ENCODE measurements at regions not wholly inside any gene's neighbourhood (a gene's known extent, or its start where the extent isn't known, plus 50 kb on each side); places are given as distances from the start of the nearest gene placed in this dataset.

GRCh38 chr3:176780766-176781165, 416.5 kb downstream of the TBL1XR1 start:
- Mint-ChIP-seq H3K27me3 (ENCODE audit: unreplicated experiment) (no peaks in the 10 kb centered on the region), H3K27ac (ENCODE audit: unreplicated experiment) (no peak overlapping the region), H3K9me3 (ENCODE audit: unreplicated experiment) (no peaks in the 10 kb centered on the region), H3K36me3 (ENCODE audit: unreplicated experiment) (no peaks in the 10 kb centered on the region), H3K4me3 (ENCODE audit: unreplicated experiment) (no peak overlapping the region), H3K4me1 (ENCODE audit: low read depth, unreplicated experiment) (no peaks in the 10 kb centered on the region)
- TF ChIP-seq CTCF (IDR thresholded peaks at IDR 0.05; ENCODE audit: partially characterized antibody, unreplicated experiment), result no peak
- no peak for DNase-seq

GRCh38 chr3:176776622-176777175, 420.6 kb downstream of the TBL1XR1 start:
- no peak for TF ChIP-seq CTCF (IDR thresholded peaks at IDR 0.05; ENCODE audit: partially characterized antibody, unreplicated experiment)
- no peaks in the 10 kb centered on the region for H3K4me1 Mint-ChIP-seq (ENCODE audit: low read depth, unreplicated experiment)

GRCh38 chr3:176769547-176770190, 427.6 kb downstream of the TBL1XR1 start:
- peaks cover 2% of the 10 kb centered on the region for H3K27me3 Mint-ChIP-seq (ENCODE audit: unreplicated experiment)
- H3K4me1 Mint-ChIP-seq (ENCODE audit: low read depth, unreplicated experiment), result no peaks in the 10 kb centered on the region
- H3K9me3 Mint-ChIP-seq (ENCODE audit: unreplicated experiment), result peaks cover 9% of the 10 kb centered on the region
- TF ChIP-seq CTCF (IDR thresholded peaks at IDR 0.05; ENCODE audit: partially characterized antibody, unreplicated experiment), result no peak
- peaks cover 5% of the 10 kb centered on the region for H3K36me3 Mint-ChIP-seq (ENCODE audit: unreplicated experiment)
- no peak for DNase-seq
- H3K27ac Mint-ChIP-seq (ENCODE audit: unreplicated experiment), result no peak overlapping the region
- H3K4me3 Mint-ChIP-seq (ENCODE audit: unreplicated experiment), result no peak overlapping the region

More at GRCh38 chr3:176776622-176777175, 420.6 kb downstream of the TBL1XR1 start:
- no peak for DNase-seq
- Mint-ChIP-seq H3K36me3 (ENCODE audit: unreplicated experiment) (peaks cover 5% of the 10 kb centered on the region), H3K27ac (ENCODE audit: unreplicated experiment) (no peak overlapping the region), H3K9me3 (ENCODE audit: unreplicated experiment) (peaks cover 9% of the 10 kb centered on the region), H3K27me3 (ENCODE audit: unreplicated experiment) (no peaks in the 10 kb centered on the region), H3K4me3 (ENCODE audit: unreplicated experiment) (no peak overlapping the region)

- no peak for TF ChIP-seq CTCF (IDR thresholded peaks at IDR 0.05; ENCODE audit: partially characterized antibody, unreplicated experiment)
- Mint-ChIP-seq H3K9me3 (ENCODE audit: unreplicated experiment) (no peaks in the 10 kb centered on the region), H3K36me3 (ENCODE audit: unreplicated experiment) (no peaks in the 10 kb centered on the region), H3K27ac (ENCODE audit: unreplicated experiment) (no peak overlapping the region), H3K4me3 (ENCODE audit: unreplicated experiment) (no peak overlapping the region), H3K4me1 (ENCODE audit: low read depth, unreplicated experiment) (no peaks in the 10 kb centered on the region), H3K27me3 (ENCODE audit: unreplicated experiment) (peaks cover 2% of the 10 kb centered on the region)
- DNase-seq, result no peak
Observed at GRCh38 chr3:176767385-176767784, 429.9 kb downstream of the TBL1XR1 start.

GRCh38 chr3:176766862-176767261, 430.4 kb downstream of the TBL1XR1 start:
- Mint-ChIP-seq H3K27ac (ENCODE audit: unreplicated experiment) (no peak overlapping the region), H3K36me3 (ENCODE audit: unreplicated experiment) (no peaks in the 10 kb centered on the region), H3K9me3 (ENCODE audit: unreplicated experiment) (no peaks in the 10 kb centered on the region), H3K4me3 (ENCODE audit: unreplicated experiment) (no peak overlapping the region), H3K27me3 (ENCODE audit: unreplicated experiment) (peaks cover 2% of the 10 kb centered on the region), H3K4me1 (ENCODE audit: low read depth, unreplicated experiment) (no peaks in the 10 kb centered on the region)
- no peak for DNase-seq
- TF ChIP-seq CTCF (IDR thresholded peaks at IDR 0.05; ENCODE audit: partially characterized antibody, unreplicated experiment), result no peak

Measured in glutamatergic neuron (in vitro differentiated cells).